ENCODE measurements at regions not wholly inside any gene's neighbourhood (a gene's known extent, or its start where the extent isn't known, plus 50 kb on each side); places are given as distances from the start of the nearest gene placed in this dataset.

GRCh38 chr11:98944461-98944860 is 76.3 kb upstream of the CNTN5 start:
- H3K4me1 Mint-ChIP-seq, result no peaks in the 10 kb centered on the region
- H2BK12ac ChIP-seq (ENCODE audit: insufficient read length, low read depth, low read length), result no peak overlapping the region

More at GRCh38 chr11:98944461-98944860, 76.3 kb upstream of the CNTN5 start:
- H3K4me3 Mint-ChIP-seq, result no peak overlapping the region
- Histone ChIP-seq H3K79me2 (ENCODE audit: insufficient read depth, low read length) (no peaks in the 10 kb centered on the region), H3K9me3 (ENCODE audit: control insufficient read depth, low read depth, low read length) (no peaks in the 10 kb centered on the region), H4K20me1 (ENCODE audit: control insufficient read depth, insufficient read depth, insufficient read length) (no peaks in the 10 kb centered on the region), H3K4me1 (ENCODE audit: insufficient read depth, low read length) (no peaks in the 10 kb centered on the region; the same call in 1 of the 2 replicates), H4K8ac (replicated peaks; ENCODE audit: insufficient read length, low read depth, low read length) (no peak overlapping the region), H4K5ac (ENCODE audit: insufficient read length, low read depth, low read length) (no peak overlapping the region), H2BK15ac (ENCODE audit: low read depth, low read length) (no peak overlapping the region), H3K79me1 (ENCODE audit: insufficient read depth, low read depth, low read length, poor library complexity, severe bottlenecking) (no peaks in the 10 kb centered on the region), H3K9ac (ENCODE audit: extremely low read depth, insufficient read length, low read length) (no peak overlapping the region), H2AFZ (ENCODE audit: low read length) (no peak overlapping the region), H3K4ac (ENCODE audit: low read depth, low read length) (no peak overlapping the region), H3K27me3 (ENCODE audit: insufficient read depth, low read length) (no peaks in the 10 kb centered on the region), H3K18ac (ENCODE audit: insufficient read length, low read depth, low read length) (no peak overlapping the region), H3K27ac (ENCODE audit: insufficient read length, low read depth, low read length) (no peak overlapping the region), H2BK20ac (ENCODE audit: low read depth, low read length, poor library complexity, severe bottlenecking) (no peak overlapping the region), H3K4me2 (ENCODE audit: insufficient read depth, insufficient read length, low read length) (no peak overlapping the region), H3K23ac (ENCODE audit: insufficient read length, low read depth, low read length) (no peak overlapping the region), H3K23me2 (ENCODE audit: insufficient read length, low read depth, low read length, poor library complexity, severe bottlenecking) (no peaks in the 10 kb centered on the region), H3K14ac (ENCODE audit: insufficient read depth, low read length) (no peak overlapping the region), H2AK5ac (ENCODE audit: insufficient read length, low read length) (no peak overlapping the region), H2BK120ac (ENCODE audit: low read depth, low read length, poor library complexity, severe bottlenecking) (no peak overlapping the region), H2BK5ac (ENCODE audit: insufficient read length, low read length) (no peak overlapping the region), H4K91ac (ENCODE audit: insufficient read length, low read depth, low read length) (no peak overlapping the region), H3T11ph (ENCODE audit: low read length) (no peak overlapping the region), H3K56ac (ENCODE audit: insufficient read length, low read depth, low read length) (no peak overlapping the region)
- no peak for DNase-seq
- no CpG with 5 or more reads among the region's 2 CpGs for WGBS (ENCODE audit: extremely low coverage, insufficient read length, low lambda C conversion rate)
- H3K27ac Mint-ChIP-seq, result no peak overlapping the region
- peaks cover 2% of the 10 kb centered on the region; the same call in 1 of the 2 replicates for H3K27me3 Mint-ChIP-seq (ENCODE audit: low read depth)
- no peak for TF ChIP-seq CTCF (conservative IDR thresholded peaks at IDR 0.05)
- peaks cover 5 to 10% of the 10 kb centered on the region in 2 experiments; a peak in 2 of 5 replicates for H3K9me3 Mint-ChIP-seq
- 0 out of 7 replicates have a peak, but pooled peaks cover 0 to 6% (median 0%) of the 10 kb centered on the region in 3 experiments for H3K36me3 Mint-ChIP-seq (ENCODE audit: insufficient read depth in 1 of 3, low read depth in 3 of 3)
